NCI-H128 (cell line): ENCODE measurements at regions not wholly inside any gene's neighbourhood (a gene's known extent, or its start where the extent isn't known, plus 50 kb on each side); places are given as distances from the start of the nearest gene placed in this dataset.
A peak's percentile ranks its signal among the peaks of the same experiment; 100 is the strongest.

Experiments
- DNase-seq: peaks from one replicate; lab custom pipeline; 2025; ENCODE audit not compliant: unreplicated experiment; lab: John Stamatoyannopoulos, UW

DNA sequence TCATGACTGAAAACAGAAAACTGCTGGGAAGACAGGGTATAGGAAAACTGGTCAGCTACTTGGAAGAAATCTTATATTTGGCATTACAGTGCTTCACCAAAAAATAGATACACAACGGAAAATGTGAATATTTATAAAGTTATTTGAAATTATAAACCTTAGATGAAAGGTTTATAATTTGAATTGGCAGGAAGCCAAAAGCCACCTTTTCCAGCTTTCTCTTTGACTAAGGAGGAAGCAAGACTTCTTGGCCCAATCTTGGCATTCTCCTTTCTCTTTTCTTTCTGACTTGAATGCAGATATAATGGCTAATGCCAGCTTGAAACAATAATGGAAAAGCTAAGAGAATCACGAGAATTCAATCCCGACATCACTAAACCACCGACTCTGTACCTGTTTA, 196.5 kb upstream of the PIK3C3 start:
- DNase-seq, result no peak

DNA sequence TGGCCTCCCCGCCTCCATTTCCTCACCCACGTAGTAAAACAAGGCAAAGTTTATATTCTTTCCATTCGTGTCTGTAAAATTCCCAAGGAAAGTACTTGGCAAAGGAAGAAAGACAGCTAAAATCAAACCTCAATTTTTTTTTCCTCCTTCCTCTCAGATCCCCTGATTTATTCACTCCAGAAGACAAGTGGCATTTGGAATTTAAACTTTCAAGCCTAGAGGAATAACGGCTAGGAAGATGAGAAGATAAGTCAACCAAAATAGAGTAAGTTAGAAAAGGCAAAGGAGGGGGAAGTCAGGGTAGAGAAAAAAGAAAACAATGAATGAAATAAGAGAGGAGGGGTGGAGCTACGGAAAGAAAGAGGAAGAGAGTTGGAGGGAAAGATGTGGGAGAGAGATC, 198.9 kb upstream of the PIK3C3 start:
- DNase-seq, result no peak

DNA sequence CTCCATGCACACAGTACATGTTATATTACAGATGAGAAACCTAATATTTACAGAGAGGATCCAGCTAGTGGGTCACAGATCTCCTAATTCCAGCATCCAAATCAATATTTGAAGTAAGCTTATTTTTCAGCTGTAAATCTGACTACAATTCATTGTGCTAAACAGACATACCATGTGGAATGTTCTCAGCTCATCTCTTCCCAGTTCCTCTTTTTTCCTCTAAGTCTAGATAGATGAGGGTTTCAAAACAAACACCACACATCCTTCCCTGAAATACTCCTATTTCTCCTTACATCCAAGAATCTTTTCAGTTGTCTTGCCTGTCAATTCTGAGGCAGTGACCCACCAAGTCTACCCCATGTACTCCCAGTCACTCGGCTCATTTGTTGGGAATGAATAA, 200.7 kb upstream of the PIK3C3 start:
- no peak for DNase-seq

DNA sequence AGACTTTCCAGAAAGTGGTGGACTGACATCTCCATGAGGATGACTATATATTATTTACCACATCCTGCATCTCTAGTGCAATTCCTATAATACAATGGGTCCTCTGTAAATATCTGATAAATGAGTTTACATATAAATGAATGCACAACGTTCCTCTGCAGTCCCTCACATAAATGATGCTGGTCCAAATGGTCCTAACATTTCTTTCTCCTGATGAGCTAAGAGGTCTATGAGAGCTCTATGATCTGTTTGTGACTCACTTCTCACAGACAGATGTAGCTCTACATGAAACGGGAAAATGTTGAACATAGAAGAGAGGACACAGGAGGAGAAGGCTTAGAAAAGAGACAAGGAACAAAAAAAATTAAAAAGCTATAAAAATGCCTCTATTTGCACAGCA, 201.2 kb upstream of the PIK3C3 start:
- DNase-seq, result no peak

DNA sequence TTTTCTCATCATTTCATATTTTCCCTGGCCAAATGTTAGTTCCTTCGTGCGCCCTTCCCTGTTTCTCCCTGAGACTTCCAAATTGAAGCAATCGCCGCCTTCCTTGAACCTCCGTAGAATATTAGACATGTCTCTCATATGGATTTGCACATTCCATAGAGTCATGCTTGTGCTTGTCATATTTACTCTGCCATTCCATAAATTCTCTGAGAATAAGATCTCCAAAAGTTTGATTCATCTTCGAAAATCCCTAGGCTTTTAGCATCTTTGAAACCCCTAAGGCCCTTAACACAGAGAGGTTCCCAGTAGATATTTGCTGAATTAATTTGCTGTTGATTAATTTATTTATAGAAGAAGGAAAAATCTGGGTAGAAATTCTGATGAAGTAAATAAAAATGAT, 202.2 kb upstream of the PIK3C3 start:
- DNase-seq, result no peak

DNA sequence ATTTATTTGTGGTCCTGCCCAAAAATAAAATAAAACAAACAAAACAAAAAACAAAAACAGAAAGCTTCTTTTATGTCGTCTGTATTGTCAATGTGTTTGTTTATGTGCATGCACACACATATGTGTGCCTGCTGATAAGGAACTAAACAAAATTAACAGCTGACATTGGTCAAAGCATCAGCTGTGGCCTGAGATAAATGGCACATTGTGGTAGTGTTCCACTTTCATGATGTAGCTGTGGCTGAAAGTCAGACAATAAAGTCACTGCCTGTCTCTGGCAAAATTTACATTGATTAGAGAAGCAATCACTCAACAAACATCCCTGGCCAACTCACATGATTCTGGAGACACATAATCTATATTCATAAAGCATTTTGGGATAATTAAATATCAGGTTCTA, 203.4 kb upstream of the PIK3C3 start:
- DNase-seq, result no peak

DNA sequence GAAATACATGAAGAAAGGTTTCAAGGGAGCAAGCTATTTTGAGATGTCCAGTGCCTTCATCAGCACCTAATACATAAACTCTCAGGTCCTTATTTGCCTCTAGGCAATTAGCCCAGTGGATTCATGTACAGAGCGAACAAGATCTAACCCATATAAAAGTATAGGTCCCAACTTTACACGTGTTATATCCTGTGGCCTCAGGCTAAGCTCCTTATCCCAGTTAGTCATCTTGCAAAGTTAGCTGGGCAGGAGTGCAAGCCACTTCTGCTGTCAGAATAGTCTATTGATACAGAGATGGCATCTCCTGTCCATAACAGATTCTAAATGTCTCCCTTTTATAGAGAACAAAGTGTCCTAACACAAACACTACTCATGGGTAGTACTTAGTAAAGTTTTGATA, 203.9 kb upstream of the PIK3C3 start:
- DNase-seq, result no peak

DNA sequence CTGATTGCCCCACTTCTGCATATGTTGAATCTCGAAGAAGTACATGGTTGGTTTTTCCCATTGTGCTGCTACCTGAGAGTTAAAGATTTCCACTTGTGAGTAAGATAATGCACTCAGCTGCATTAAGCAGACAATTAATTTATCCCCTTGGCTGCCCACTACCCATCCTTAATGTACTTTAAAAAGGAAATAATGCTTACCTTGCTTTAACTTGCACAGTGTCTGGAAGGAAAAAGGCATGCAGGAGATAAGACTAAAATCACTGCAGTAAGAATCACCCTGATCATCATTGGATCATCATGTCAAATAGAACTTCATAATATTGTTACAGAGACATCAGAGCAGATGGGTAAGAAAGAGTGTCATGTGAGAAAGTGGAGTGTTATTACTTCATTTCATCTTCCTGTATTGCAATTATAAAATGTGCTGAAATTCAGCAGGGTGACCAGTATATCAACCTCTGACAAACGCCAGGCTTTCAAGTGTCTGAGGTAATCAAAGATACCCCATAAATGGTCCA, 207.3 kb upstream of the PIK3C3 start:
- DNase-seq, result no peak

DNA sequence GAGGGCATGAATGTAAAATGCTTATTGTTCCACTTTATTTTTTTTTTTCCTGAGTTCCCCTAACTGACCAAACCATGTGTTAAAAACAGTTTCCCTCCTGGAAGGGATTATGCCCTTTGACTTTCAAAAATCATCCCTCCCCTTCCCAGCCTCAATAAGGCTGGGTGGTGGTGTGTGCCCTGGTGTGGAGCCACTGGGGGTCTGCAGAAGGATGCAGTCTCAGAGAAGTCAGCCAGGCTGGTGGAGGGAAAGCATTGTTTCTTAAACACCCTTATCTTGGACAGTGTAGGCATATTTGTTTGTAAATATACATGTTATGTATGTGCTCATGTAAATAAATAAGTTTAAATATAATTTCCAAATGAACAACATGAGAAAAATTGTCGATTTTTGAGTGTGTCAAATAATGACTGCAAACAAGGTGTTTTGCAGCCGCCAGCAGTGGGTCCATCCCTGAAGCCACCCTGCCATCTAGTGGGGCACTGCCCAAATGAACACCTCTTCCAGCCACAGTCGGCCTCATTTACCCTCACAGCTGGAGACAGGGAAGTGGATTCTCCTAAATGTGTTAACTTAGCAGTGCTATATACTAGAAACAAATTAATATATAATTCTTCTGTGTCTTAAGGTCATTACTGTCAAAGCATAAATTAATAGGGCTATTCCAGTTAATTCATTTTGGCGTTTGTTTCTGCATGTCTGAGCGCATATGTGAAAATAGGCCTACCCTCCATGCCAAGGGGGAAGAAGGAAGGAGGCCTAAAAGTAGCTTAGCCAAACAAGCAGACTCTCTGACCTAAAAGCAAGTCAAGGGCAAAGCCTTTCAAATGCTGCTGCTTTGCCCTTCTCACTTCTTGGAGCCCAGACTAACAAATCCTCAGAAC, 209.6 kb upstream of the PIK3C3 start:
- DNase-seq, result peak; percentile 58

DNA sequence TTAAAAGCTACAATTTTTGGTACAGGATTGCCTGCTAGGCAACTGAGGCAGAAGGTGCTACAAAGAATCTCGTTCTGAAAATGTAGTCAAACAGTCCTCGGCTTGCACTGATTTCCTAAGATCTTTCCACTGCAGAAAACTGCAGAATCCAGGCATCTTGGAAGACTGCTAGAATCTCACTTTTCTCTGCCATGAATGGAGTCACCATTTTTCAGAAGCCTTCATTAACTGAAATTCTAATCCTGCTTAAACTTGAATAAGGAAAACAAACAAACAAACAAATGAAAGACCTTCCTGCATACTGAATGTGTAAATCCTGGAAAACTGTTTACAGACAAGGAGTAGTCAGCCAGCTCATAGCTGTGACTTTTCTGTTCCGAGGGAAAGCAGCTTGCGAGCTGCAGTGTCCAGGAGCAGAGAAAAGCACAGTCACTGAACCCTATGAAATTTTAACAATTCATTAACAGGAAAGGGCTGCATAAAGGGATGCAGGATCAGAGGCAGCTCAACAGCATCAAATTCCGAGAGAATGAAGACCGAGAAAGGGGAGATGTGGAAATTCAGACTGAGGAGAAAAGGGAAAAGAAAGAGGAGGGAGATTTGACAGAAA, 210.5 kb upstream of the PIK3C3 start:
- DNase-seq, result no peak

DNA sequence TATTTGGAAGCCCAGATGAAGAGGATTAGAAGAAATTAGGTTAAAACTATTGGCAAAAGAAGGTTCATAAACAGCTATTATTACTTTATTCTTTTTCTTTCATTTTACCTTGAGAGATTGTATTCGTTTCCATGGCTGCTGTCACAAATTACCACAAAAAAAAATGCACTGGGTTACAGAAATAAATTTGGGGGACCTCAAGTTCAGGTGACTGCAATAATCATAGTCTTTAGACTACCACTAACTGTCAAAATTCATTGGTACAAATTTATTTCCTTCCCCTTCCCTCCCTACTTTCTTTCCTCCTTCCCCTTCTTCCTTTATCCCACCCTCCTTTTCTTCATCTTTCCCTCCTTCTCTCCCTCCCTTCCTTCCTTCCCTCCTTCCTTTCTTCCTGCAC, 217.8 kb upstream of the PIK3C3 start:
- DNase-seq, result no peak

DNA sequence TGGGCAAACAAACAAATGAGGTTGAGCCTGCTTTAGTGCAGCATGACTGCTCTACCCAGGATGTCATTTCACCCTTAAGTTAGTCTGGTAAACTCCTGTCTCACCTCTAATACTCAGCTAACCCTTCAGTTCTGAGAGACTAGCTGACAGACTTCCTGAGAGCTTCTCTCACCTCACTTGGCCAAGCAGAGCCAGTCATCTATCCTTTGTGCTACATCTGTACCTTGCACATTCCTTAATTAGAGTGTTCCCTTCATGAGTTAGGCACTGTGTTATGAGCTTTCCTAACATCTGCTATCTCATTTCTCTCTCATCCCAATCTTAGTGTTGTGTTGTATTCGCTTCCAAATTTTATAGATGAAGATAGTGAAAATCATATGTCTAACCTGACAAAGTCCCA, 220.1 kb upstream of the PIK3C3 start:
- DNase-seq, result no peak

DNA sequence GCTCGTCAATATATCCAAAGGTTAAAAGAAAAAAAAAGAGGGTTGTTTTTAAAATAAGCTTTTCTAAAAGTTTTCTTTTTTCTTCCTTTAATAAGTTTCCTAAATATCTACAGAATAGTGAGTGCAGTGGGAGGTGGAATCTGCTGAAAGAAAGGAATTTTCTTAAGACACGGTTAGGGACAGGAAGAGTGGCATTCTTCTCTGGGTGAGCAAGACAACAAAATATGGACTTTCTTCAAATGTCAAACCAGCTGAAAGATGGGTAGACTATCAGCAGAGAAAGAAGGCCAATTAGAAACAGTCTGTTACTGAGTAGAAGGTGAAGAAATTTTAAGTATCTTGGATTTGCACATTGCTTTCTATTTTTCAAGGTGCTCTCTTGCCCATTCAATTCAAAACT, 222.7 kb upstream of the PIK3C3 start:
- no peak for DNase-seq

DNA sequence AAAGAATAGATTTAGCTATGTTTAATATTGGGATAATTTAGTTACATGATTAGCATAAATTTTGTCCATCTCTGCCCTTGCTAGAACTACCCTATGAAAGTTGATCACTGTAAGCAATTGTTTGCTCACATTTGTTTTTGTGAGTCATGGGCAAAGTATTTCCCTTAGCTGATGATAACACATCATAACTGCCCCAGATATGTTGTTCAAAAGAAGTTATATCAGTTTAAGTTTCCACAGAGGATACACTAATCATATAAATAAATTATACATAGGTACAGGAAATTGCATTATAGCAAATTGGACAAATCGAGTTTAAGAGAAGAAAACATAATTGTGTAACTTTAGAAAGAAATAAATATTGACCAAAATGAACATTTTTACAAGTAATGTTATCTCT, 223.2 kb upstream of the PIK3C3 start:
- DNase-seq, result no peak

DNA sequence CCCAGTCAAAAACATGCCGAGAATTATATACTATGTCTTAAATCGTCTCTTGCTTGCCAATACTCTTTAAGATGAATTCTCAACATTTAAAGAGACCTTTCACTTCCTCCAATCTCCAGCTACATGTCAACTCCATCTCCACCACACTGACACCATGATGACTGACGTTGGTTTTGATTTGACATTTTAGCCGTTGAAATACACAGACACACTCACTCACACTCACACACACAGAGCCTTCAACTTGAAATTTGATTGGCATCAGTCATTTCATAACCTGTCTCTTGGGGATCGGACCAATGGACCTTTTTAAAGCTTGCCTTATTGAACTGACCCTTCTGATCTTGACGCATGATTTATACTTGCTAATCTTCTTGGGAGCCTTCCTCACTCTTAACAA, 230.8 kb upstream of the PIK3C3 start:
- no peak for DNase-seq

DNA sequence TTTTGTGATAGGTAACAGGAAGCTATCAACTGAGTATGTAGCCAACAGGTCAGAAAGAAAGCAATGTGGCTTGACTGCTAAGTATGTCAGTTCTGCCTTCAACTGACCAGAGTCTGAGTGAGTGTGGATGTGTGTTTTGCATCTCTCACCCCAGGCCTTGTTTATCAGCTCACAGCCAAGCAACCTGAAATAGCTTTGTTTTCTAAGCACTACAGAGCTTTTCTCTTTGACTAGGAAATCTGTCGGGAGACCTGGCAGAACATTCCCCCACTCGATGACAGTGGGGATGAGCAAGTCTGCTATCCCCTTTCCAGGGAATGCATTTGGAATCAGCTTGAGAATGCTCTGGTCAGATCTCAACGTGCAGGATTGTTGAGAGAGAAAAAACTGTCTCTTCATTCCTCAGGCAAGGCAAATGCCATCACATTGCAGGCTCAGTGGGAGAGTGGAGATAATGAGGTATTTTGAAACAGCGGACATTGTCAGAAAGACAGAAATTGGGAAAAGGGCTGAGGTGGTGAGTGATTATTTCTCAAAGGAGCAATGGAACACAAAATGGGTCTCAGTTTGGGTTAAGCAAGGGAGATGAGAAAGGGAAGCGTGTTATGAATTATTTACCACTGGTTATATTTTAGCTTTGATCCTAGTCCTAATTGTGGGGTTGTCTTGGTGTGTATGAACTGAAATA, 233.8 kb upstream of the PIK3C3 start:
- DNase-seq, result no peak

DNA sequence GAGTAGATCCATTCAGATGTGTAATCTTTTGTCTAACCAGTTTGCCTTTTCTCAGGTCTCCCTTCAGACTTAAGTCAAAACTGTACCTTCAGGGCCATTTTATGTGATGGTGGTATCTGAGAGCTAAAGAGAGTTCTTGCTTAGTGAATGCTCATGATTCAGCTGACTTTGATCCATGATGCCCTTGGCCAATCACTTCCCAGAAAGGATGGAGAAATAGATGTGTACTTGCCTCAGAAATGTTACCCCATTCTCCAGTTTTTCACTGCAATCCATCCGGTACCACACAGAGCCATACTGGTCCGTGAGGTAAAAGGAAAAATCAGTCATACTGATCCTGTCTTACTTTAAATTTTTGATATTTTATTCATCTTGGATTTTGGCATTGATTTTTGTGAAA, 234.8 kb upstream of the PIK3C3 start:
- no peak for DNase-seq

DNA sequence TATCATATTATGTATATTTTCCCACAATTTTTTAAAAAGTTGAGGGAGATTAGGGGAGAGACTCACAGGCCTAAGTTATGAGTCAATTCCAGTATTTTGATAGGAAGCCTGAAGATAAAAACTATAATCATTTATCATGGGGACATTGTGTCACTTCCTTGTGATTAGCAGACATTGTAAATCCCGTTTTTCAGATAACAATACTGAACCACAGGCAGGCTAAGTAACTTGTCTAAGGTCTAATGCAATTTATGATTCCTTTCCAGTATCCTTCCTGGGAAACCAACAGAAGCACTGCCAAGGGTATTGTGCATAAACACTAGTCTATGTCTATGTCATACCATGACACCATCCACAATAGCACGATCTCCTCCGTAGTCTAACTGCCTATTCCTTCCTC, 235.2 kb upstream of the PIK3C3 start:
- DNase-seq, result no peak

DNA sequence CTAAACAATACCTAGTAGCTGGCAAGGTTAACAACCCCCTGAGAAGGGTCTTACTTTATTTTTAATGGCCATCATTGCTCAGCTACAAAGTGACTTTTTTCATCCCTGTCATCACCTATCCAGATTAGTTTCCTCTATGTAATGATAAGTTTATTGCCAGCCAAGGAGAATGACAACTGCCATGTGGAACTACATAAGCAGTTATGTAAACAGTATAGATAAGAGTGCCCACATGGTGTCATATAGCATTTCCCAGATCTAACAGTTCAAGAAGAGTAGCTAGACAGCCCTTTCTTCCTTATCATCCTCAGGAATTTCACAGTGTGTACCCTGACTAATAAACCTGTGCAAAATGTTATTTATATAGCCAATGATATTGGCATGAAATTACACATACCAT, 240.2 kb upstream of the PIK3C3 start:
- DNase-seq, result no peak

DNA sequence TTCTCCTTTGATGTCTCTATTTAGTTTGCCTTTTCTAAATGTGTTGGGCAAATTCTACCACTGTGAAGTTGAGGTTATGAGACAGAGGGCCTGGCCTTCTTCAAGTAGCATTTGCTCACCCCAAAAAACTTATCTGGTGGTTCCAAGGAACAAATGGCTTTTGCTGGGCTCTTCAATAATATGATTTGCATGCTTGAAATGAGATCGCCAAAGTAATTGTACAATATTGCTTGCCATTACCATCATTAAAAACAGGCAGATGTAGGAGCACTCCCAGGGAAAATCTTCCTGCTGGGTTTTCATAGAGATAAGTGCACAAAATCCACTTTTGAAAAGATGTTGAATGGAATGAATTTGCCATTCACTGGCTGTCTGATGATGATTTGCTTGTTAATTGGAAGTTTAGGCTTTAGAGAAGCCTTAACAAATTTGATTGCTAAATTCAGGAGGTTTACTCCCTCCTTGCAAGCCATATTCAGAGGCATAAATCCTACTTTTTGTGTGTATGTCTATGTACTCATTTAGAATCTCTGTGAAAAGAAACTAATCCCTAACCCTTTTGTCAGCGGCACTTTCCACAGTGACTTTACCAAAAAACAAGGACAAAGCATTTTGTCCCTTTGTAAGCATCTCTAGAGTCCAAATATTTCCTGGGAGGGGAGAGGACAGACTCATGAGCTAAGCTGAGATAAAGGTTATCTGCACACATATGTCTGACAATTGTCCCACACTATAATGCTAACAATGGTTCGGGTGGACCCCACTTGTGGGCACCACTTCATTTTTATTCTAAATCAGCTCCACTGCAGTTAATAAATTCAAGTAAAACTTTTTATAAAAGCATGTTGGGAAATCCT, 240.8 kb upstream of the PIK3C3 start:
- no peak for DNase-seq

DNA sequence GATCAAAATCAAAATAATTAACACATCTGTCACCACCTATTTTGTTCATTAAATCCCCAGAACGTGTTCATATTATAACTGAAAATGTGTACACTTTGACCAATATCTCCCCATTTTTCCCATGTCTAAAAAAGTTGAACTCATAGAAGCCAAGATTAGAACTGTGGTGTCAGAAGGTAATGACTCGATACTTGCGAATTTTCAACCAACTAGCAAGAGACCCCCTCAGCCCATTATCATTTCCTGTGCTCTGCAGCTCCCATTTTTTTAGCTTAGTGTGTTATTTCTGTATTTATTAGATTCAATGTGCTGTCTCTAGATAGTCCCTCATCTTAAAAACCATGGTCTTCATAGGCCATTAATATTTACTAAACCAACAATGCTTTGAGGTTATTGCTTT, 248.7 kb upstream of the PIK3C3 start:
- DNase-seq, result no peak
